H1 (cell line): ENCODE measurements at regions not wholly inside any gene's neighbourhood (a gene's known extent, or its start where the extent isn't known, plus 50 kb on each side); places are given as distances from the start of the nearest gene placed in this dataset.

Source experiments
- CTCF ChIA-PET: fragments of 300-600 bp; sonication (Branson Sonifier 250); formaldehyde crosslinking; loops from one replicate; lab custom pipeline; 2021; ENCODE audit not compliant: partially characterized antibody; lab: Charles Lee
- POLR2A ChIA-PET: fragments of 300-600 bp; sonication (Branson Sonifier 250); formaldehyde crosslinking; loops from one replicate; lab custom pipeline; 2021; ENCODE audit warnings: inconsistent platforms; ENCODE audit not compliant: partially characterized antibody; lab: Charles Lee
- DNase-seq, 2 experiments: peaks; one replicate each; pipeline versions ENCODE4 v3.0.0 to v3.0.0-alpha.2; 2010 to 2022; ENCODE audit warnings: low spot score in 2 of 2, low read depth in 1 of 2, mixed read lengths in 1 of 2
- FAIRE-seq: peaks from 2 replicates; lab custom pipeline; 2011; peaks lifted over from hg19 to GRCh38; lab: Jason Lieb, UNC
- H2AFZ ChIP-seq: 2 replicates; pipeline ENCODE4 v1.8.1; 2012; ENCODE audit warnings: low read length, inconsistent platforms
- H2AK5ac ChIP-seq: 2 replicates; pipeline ENCODE4 v1.6.1; 2013; ENCODE audit warnings: low read depth, low read length
- H2BK120ac ChIP-seq: replicated peaks from 2 replicates; pipeline ENCODE3; 2013; ENCODE audit warnings: low read depth, low read length, inconsistent platforms
- H2BK12ac ChIP-seq: 2 replicates; pipeline ENCODE4 v1.6.1; 2013; ENCODE audit warnings: low read depth, low read length
- H2BK15ac ChIP-seq: 2 replicates; pipeline ENCODE4 v1.6.1; 2013; ENCODE audit warnings: low read length
- H2BK20ac ChIP-seq: 2 replicates; pipeline ENCODE4 v1.6.1; 2013; ENCODE audit warnings: low read length
- H2BK5ac ChIP-seq: 2 replicates; pipeline ENCODE4 v1.6.1; 2013; ENCODE audit warnings: low read depth, low read length
- H3K14ac ChIP-seq: 2 replicates; pipeline ENCODE4 v1.6.1; 2013; ENCODE audit warnings: inconsistent platforms; ENCODE audit not compliant: insufficient read length
- H3K18ac ChIP-seq: 2 replicates; pipeline ENCODE4 v1.6.1; 2013; ENCODE audit warnings: low read length; ENCODE audit errors: extremely low read depth
- H3K23ac ChIP-seq: 2 replicates; pipeline ENCODE4 v1.6.1; 2013; ENCODE audit warnings: inconsistent platforms; ENCODE audit not compliant: insufficient read length
- H3K23me2 ChIP-seq: 2 replicates; pipeline ENCODE4 v1.6.1; 2013; ENCODE audit warnings: low read depth, low read length
- H3K27ac ChIP-seq: 2 replicates; pipeline ENCODE4 v1.6.1; 2011; ENCODE audit warnings: low read depth, low read length, inconsistent platforms
- H3K27me3 ChIP-seq, 4 experiments: replicated peaks in 1 of 4; 1 replicate in 1 of 4; 2 replicates in 3 of 4; pipeline versions ENCODE4 v1.6.1 to v1.8.1; 2011 to 2013; ENCODE audit warnings: low read length in 3 of 4, mild to moderate bottlenecking in 3 of 4, inconsistent platforms in 2 of 4, mixed read lengths in 2 of 4, moderate library complexity in 1 of 4; ENCODE audit not compliant: control insufficient read depth in 3 of 4, insufficient read depth in 3 of 4; ENCODE audit errors: extremely low read depth in 1 of 4
- H3K36me3 ChIP-seq, 4 experiments: 2 replicates each; pipeline versions ENCODE4 v1.6.1 to v1.8.1; 2011 to 2013; ENCODE audit warnings: mild to moderate bottlenecking in 4 of 4, low read length in 3 of 4, moderate library complexity in 2 of 4, control low read depth in 1 of 4, inconsistent platforms in 1 of 4; ENCODE audit not compliant: insufficient read depth in 4 of 4, control insufficient read depth in 2 of 4
- H3K4ac ChIP-seq: replicated peaks from 2 replicates; pipeline ENCODE3; 2013; ENCODE audit warnings: low read length, low read depth, mixed read lengths, inconsistent platforms; ENCODE audit not compliant: insufficient read length
- H3K4me1 ChIP-seq, 4 experiments: replicated peaks in 1 of 4; 1 replicate in 1 of 4; 2 replicates in 3 of 4; pipeline versions ENCODE4 v1.6.1 to v1.8.1; 2011 to 2013; ENCODE audit warnings: low read length in 3 of 4, inconsistent platforms in 2 of 4, mixed read lengths in 1 of 4; ENCODE audit not compliant: insufficient read depth in 4 of 4, control insufficient read depth in 3 of 4
- H3K4me2 ChIP-seq, 2 experiments: 2 replicates each; pipeline versions ENCODE4 v1.6.1 to v1.8.1; 2011 to 2013; ENCODE audit warnings: low read depth in 2 of 2, low read length in 2 of 2, control low read depth in 1 of 2, inconsistent platforms in 1 of 2, mild to moderate bottlenecking in 1 of 2; ENCODE audit not compliant: insufficient read depth in 1 of 2
- H3K4me3 ChIP-seq, 4 experiments: fragments of 200-600, 300-600 bp in 1 of 4; sonication (generic), shearing (Covaris generic), sonication (Bioruptor Twin) in 1 of 4; 2 replicates each; pipeline versions ENCODE4 v1.5.1 to v1.8.1; 2011 to 2016; ENCODE audit warnings: low read length in 4 of 4, low read depth in 3 of 4, control low read depth in 2 of 4, inconsistent platforms in 2 of 4, mild to moderate bottlenecking in 2 of 4, mixed read lengths in 1 of 4, moderate library complexity in 1 of 4; ENCODE audit not compliant: insufficient read depth in 2 of 4; ENCODE audit errors: extremely low read depth in 1 of 4
- H3K56ac ChIP-seq: replicated peaks from 2 replicates; pipeline ENCODE3; 2013; ENCODE audit warnings: low read depth, mild to moderate bottlenecking, mixed read lengths, low read length, inconsistent platforms; ENCODE audit not compliant: insufficient read length
- H3K79me1 ChIP-seq: 2 replicates; pipeline ENCODE4 v1.6.1; 2013; ENCODE audit warnings: low read depth, low read length, control low read depth
- H3K79me2 ChIP-seq, 2 experiments: 2 replicates each; pipeline versions ENCODE4 v1.6.1 to v1.8.1; 2012 to 2013; ENCODE audit warnings: low read length in 2 of 2, mild to moderate bottlenecking in 2 of 2, inconsistent platforms in 1 of 2; ENCODE audit not compliant: insufficient read depth in 2 of 2, control insufficient read depth in 1 of 2
- H3K9ac ChIP-seq, 4 experiments: replicated peaks in 1 of 4; 1 replicate in 1 of 4; 2 replicates in 3 of 4; pipeline versions ENCODE4 v1.6.1 to v1.8.1; 2011 to 2013; ENCODE audit warnings: low read depth in 3 of 4, low read length in 3 of 4, control low read depth in 2 of 4, mild to moderate bottlenecking in 2 of 4, moderate library complexity in 2 of 4, inconsistent platforms in 1 of 4; ENCODE audit errors: extremely low read depth in 1 of 4
- H3K9me3 ChIP-seq, 2 experiments: 2 replicates each; pipeline versions ENCODE4 v1.6.1 to v1.8.1; 2012 to 2013; ENCODE audit warnings: mild to moderate bottlenecking in 2 of 2, moderate library complexity in 2 of 2, control low read depth in 1 of 2, inconsistent platforms in 1 of 2, low read depth in 1 of 2, low read length in 1 of 2, mixed read lengths in 1 of 2; ENCODE audit not compliant: insufficient read depth in 2 of 2
- H4K20me1 ChIP-seq, 2 experiments: replicated peaks in 1 of 2; 2 replicates each; pipeline versions ENCODE3 to v1.8.1; 2011 to 2013; ENCODE audit warnings: inconsistent platforms in 2 of 2, low read length in 2 of 2, mild to moderate bottlenecking in 1 of 2; ENCODE audit not compliant: insufficient read depth in 2 of 2, control insufficient read depth in 1 of 2
- H4K5ac ChIP-seq: 2 replicates; pipeline ENCODE4 v1.6.1; 2013; ENCODE audit warnings: low read length, low read depth, mixed read lengths, inconsistent platforms; ENCODE audit not compliant: insufficient read length
- H4K8ac ChIP-seq: 2 replicates; pipeline ENCODE4 v1.8.0; 2013; ENCODE audit warnings: mild to moderate bottlenecking, moderate library complexity, low read length, inconsistent platforms; ENCODE audit not compliant: insufficient read depth; ENCODE audit errors: extremely low read depth
- H4K91ac ChIP-seq: replicated peaks from 2 replicates; pipeline ENCODE3; 2013; ENCODE audit warnings: low read length, mixed read lengths, inconsistent platforms; ENCODE audit not compliant: insufficient read length
- KDM1A ChIP-seq: fragments of 200-600, 300-600 bp; sonication (generic); IDR thresholded peaks from 2 replicates; pipeline ENCODE4 v1.7.1; 2016; ENCODE audit warnings: mild to moderate bottlenecking, low read length, borderline replicate concordance
- YY1 ChIP-seq: IDR thresholded peaks from 2 replicates; pipeline ENCODE4 v1.6.1; 2011; ENCODE audit warnings: low read depth, mild to moderate bottlenecking, low read length
- WGBS, 2 experiments: shearing (Covaris generic) in 1 of 2; methylation state at CpG; one replicate each; pipeline versions ENCODE4 v1.1.6 to v1.1.7; 2013 to 2015; ENCODE audit warnings: low lambda C conversion rate in 2 of 2, mixed read lengths in 2 of 2, inconsistent platforms in 1 of 2, low coverage in 1 of 2, missing lambda C conversion rate in 1 of 2; ENCODE audit not compliant: insufficient replicate concordance in 2 of 2, insufficient coverage in 1 of 2, insufficient read length in 1 of 2; ENCODE audit errors: extremely low coverage in 1 of 2, missing lambda C conversion rate in 1 of 2; 5-methylcytosine and 5-hydroxymethylcytosine counted together

- WGBS, 2 experiments, result 95% methylated on average over 4 of the region's 4 CpGs; no CpG with 5 or more reads in 1 of the 2 experiments
- Histone ChIP-seq H4K91ac (no peak overlapping the region), H3K36me3 (no peaks in the 10 kb centered on the region), H4K8ac (no peak overlapping the region), H2BK20ac (no peak overlapping the region), H3K27ac (no peak overlapping the region), H3K23ac (no peak overlapping the region), H3K9ac (no peak overlapping the region), H3K56ac (no peak overlapping the region), H3K4me2 (no peak overlapping the region), H2AK5ac (no peak overlapping the region), H3K18ac (no peak overlapping the region), H3K23me2 (no peaks in the 10 kb centered on the region), H3K9me3 (no peaks in the 10 kb centered on the region), H3K27me3 (no peaks in the 10 kb centered on the region), H4K20me1 (no peaks in the 10 kb centered on the region), H2BK5ac (no peak overlapping the region), H3K4ac (no peak overlapping the region), H2BK120ac (no peak overlapping the region), H3K79me2 (no peaks in the 10 kb centered on the region), H2BK12ac (no peak overlapping the region), H3K4me3 (no peak overlapping the region), H3K4me1 (no peaks in the 10 kb centered on the region), H4K5ac (no peak overlapping the region), H2AFZ (no peak overlapping the region), H3K14ac (no peak overlapping the region), H2BK15ac (no peak overlapping the region), H3K79me1 (no peaks in the 10 kb centered on the region)
- no peak for DNase-seq
- CTCF ChIA-PET, result interaction anchor here (1.5 kb wide), 1 partner anchor 106 kb away, joined by 5 read pairs; no protein-coding TSS in a partner anchor
- POLR2A ChIA-PET, result no interaction called here
- no peak for TF ChIP-seq KDM1A
- no peak for TF ChIP-seq YY1
- no peak for FAIRE-seq
Measured at GRCh38 chr3:107315141-107315540, 62.1 kb upstream of the CCDC54 start.
